K562 (cell line): ENCODE measurements at regions not wholly inside any gene's neighbourhood (a gene's known extent, or its start where the extent isn't known, plus 50 kb on each side); places are given as distances from the start of the nearest gene placed in this dataset.
"Not testable (repeated sequence)": the region's sequence is repeated elsewhere in the genome, so short reads cannot be mapped to it uniquely, and the experiment has no call there.

Experiments used
- CREB3 ChIP-seq: fragments of 450-650 bp; conservative IDR thresholded peaks from 2 replicates; pipeline ENCODE4 v1.6.1; 2016; ENCODE audit warnings: missing genetic modification characterization, low read depth, mild to moderate bottlenecking, missing compliant biosample characterization, moderate library complexity
- CTCF ChIP-seq, 3 experiments: IDR thresholded peaks in 2 of 3; conservative IDR thresholded peaks in 1 of 3; 2 replicates each; pipeline ENCODE4 v1.5.1; 2011 to 2012; ENCODE audit warnings: low read length in 3 of 3, mild to moderate bottlenecking in 3 of 3, control low read depth in 2 of 3, improper control_type of control experiment in 1 of 3, inconsistent platforms in 1 of 3, low read depth in 1 of 3, mixed read lengths in 1 of 3, moderate library complexity in 1 of 3; ENCODE audit not compliant: insufficient read depth in 2 of 3
- JUN ChIP-seq, 2 experiments: sonication (generic) in 1 of 2; formaldehyde crosslinking in 1 of 2; IDR thresholded peaks; 2 replicates each; pipeline versions ENCODE4 v1.6.1 to v1.8.0; 2012 to 2022; ENCODE audit warnings: borderline replicate concordance in 2 of 2, mild to moderate bottlenecking in 2 of 2, improper control_type of control experiment in 1 of 2, low read depth in 1 of 2, low read length in 1 of 2, missing genetic modification reagents in 1 of 2
- JUND ChIP-seq, 2 experiments: IDR thresholded peaks; 2 replicates in 1 of 2; 3 replicates in 1 of 2; pipeline ENCODE4 v1.6.1; 2011; ENCODE audit warnings: borderline replicate concordance in 2 of 2, low read depth in 2 of 2, low read length in 2 of 2, improper control_type of control experiment in 1 of 2, missing biosample characterization in 1 of 2, missing genetic modification characterization in 1 of 2, missing genetic modification reagents in 1 of 2
- RNF2 ChIP-seq: sonication (generic); IDR thresholded peaks from 2 replicates; pipeline ENCODE4 v1.6.1; 2016
- ZNF76 ChIP-seq: fragments of 250-450 bp; sonication (Bioruptor Pico); IDR thresholded peaks from 2 replicates; pipeline ENCODE4 v1.4.0; 2020; ENCODE audit warnings: mild to moderate bottlenecking, moderate library complexity, borderline replicate concordance

- TF ChIP-seq JUN (IDR thresholded peaks at IDR 0.05; ENCODE audit: borderline replicate concordance, low read depth, low read length); JUN (CRISPR knock-in tag; IDR thresholded peaks at IDR 0.05; ENCODE audit: borderline replicate concordance); RNF2; JUND (IDR thresholded peaks at IDR 0.05; ENCODE audit: borderline replicate concordance, low read depth, low read length); JUND (tag; IDR thresholded peaks at IDR 0.05; ENCODE audit: borderline replicate concordance, low read depth, low read length); CREB3 (tag); CTCF (IDR thresholded peaks at IDR 0.05 in 2 of 3, conservative IDR thresholded peaks at IDR 0.05 in 1 of 3; ENCODE audit: insufficient read depth in 2 of 3, low read depth in 1 of 3, low read length in 3 of 3); ZNF76 (CRISPR knock-in tag): not testable (repeated sequence)
Observed at GRCh38 chr15:20191508-20192125, 350.0 kb downstream of the GOLGA6L6 start.
